Astrocyte (in vitro differentiated cells and primary cell): ENCODE measurements at regions not wholly inside any gene's neighbourhood (a gene's known extent, or its start where the extent isn't known, plus 50 kb on each side); places are given as distances from the start of the nearest gene placed in this dataset.

ENCODE experiments used
- DNase-seq: peaks from one replicate; pipeline ENCODE4 v3.0.0-alpha.2; 2010; ENCODE audit warnings: low read depth
- FAIRE-seq: peaks from 2 replicates; lab custom pipeline; 2011; peaks lifted over from hg19 to GRCh38; lab: Jason Lieb, UNC
- H2AFZ ChIP-seq: 2 replicates; pipeline ENCODE4 v1.6.0; 2012; ENCODE audit warnings: low read depth, low read length, inconsistent platforms
- H3K27ac ChIP-seq: 2 replicates; pipeline ENCODE4 v1.5.1; 2011; ENCODE audit warnings: low read depth, low read length, inconsistent platforms
- H3K27me3 ChIP-seq: 2 replicates; pipeline ENCODE4 v1.6.0; 2011; ENCODE audit warnings: low read length, inconsistent platforms; ENCODE audit not compliant: insufficient read depth
- H3K36me3 ChIP-seq: 2 replicates; pipeline ENCODE4 v1.5.1; 2011; ENCODE audit warnings: low read length, inconsistent platforms; ENCODE audit not compliant: insufficient read depth
- H3K4me1 ChIP-seq: 2 replicates; pipeline ENCODE4 v1.5.1; 2011; ENCODE audit warnings: low read length, inconsistent platforms; ENCODE audit not compliant: insufficient read depth
- H3K4me2 ChIP-seq: 2 replicates; pipeline ENCODE4 v1.6.0; 2012; ENCODE audit warnings: low read length, inconsistent platforms
- H3K4me3 ChIP-seq: 2 replicates; pipeline ENCODE4 v1.5.1; 2011; ENCODE audit warnings: low read depth, mild to moderate bottlenecking, low read length, inconsistent platforms; ENCODE audit not compliant: insufficient read depth
- H3K79me2 ChIP-seq: 2 replicates; pipeline ENCODE4 v1.6.0; 2012; ENCODE audit warnings: mild to moderate bottlenecking, low read length, inconsistent platforms; ENCODE audit not compliant: insufficient read depth
- H3K9ac ChIP-seq: 2 replicates; pipeline ENCODE4 v1.6.0; 2012; ENCODE audit warnings: mild to moderate bottlenecking, low read length, inconsistent platforms
- H3K9me3 ChIP-seq: 2 replicates; pipeline ENCODE4 v1.5.1; 2012; ENCODE audit warnings: low read depth, mild to moderate bottlenecking, low read length, inconsistent platforms; ENCODE audit not compliant: insufficient read depth
- H4K20me1 ChIP-seq: 2 replicates; pipeline ENCODE4 v1.6.0; 2012; ENCODE audit warnings: low read length, inconsistent platforms; ENCODE audit not compliant: insufficient read depth
- H3K27ac Mint-ChIP-seq: one replicate; pipeline ENCODE4 v1.8.0; 2021; ENCODE audit warnings: mild to moderate bottlenecking, mixed read lengths; ENCODE audit not compliant: unreplicated experiment
- H3K27me3 Mint-ChIP-seq: one replicate; pipeline ENCODE4 v1.8.0; 2021; ENCODE audit warnings: low read depth, mixed read lengths; ENCODE audit not compliant: unreplicated experiment
- H3K36me3 Mint-ChIP-seq: one replicate; pipeline ENCODE4 v1.8.0; 2021; ENCODE audit warnings: low read depth, mixed read lengths; ENCODE audit not compliant: unreplicated experiment
- H3K4me1 Mint-ChIP-seq: one replicate; pipeline ENCODE4 v1.8.0; 2021; ENCODE audit warnings: low read depth, mixed read lengths; ENCODE audit not compliant: unreplicated experiment
- H3K4me3 Mint-ChIP-seq: one replicate; pipeline ENCODE4 v1.8.0; 2021; ENCODE audit warnings: mild to moderate bottlenecking, moderate library complexity, mixed read lengths; ENCODE audit not compliant: unreplicated experiment
- H3K9me3 Mint-ChIP-seq: one replicate; pipeline ENCODE4 v1.8.0; 2021; ENCODE audit warnings: mild to moderate bottlenecking, mixed read lengths; ENCODE audit not compliant: unreplicated experiment
- EZH2 ChIP-seq: IDR thresholded peaks from 2 replicates; pipeline ENCODE4 v1.6.1; 2012; ENCODE audit warnings: mild to moderate bottlenecking, low read length, inconsistent platforms; ENCODE audit not compliant: insufficient read depth
- TF ChIP-seq, protein P1 (sequence below): IDR thresholded peaks from 2 replicates; pipeline ENCODE4 v1.5.1; 2011; ENCODE audit warnings: low read depth, mild to moderate bottlenecking, inconsistent platforms, low read length, moderate library complexity; ENCODE audit not compliant: insufficient read depth

DNA sequence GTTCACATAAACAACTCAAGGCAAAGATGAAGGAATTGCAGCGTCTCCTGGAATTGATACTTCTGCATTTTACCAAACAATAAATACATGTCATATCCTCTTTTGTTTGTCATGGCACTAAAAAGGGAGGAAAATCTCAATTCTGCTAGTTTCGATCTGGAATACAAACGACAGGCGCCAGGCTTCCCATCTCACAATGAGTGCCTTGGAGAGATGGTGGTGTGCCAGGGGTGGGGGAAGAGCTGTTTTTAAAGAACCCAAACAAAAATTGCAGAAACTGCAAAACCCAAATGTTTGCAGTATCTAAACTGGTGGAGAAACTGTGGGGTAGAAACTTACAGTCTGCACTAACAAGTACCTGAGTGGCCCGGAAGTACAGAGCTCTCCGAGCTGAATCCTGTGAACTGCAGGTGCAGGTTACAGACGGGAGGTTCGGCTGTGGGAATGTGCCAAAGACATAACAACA lies 53.0 kb upstream of the KLF3 start:
- H3K9ac ChIP-seq, result no peak overlapping the region
- no peak for TF ChIP-seq EZH2
- TF ChIP-seq, protein P1, sequence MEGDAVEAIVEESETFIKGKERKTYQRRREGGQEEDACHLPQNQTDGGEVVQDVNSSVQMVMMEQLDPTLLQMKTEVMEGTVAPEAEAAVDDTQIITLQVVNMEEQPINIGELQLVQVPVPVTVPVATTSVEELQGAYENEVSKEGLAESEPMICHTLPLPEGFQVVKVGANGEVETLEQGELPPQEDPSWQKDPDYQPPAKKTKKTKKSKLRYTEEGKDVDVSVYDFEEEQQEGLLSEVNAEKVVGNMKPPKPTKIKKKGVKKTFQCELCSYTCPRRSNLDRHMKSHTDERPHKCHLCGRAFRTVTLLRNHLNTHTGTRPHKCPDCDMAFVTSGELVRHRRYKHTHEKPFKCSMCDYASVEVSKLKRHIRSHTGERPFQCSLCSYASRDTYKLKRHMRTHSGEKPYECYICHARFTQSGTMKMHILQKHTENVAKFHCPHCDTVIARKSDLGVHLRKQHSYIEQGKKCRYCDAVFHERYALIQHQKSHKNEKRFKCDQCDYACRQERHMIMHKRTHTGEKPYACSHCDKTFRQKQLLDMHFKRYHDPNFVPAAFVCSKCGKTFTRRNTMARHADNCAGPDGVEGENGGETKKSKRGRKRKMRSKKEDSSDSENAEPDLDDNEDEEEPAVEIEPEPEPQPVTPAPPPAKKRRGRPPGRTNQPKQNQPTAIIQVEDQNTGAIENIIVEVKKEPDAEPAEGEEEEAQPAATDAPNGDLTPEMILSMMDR, result no peak
- no peaks in the 10 kb centered on the region for H3K4me1 Mint-ChIP-seq
- no peaks in the 10 kb centered on the region for H3K9me3 ChIP-seq
- H3K79me2 ChIP-seq, result no peaks in the 10 kb centered on the region
- no peak for DNase-seq
- no peaks in the 10 kb centered on the region for H4K20me1 ChIP-seq
- H3K9me3 Mint-ChIP-seq, result peaks cover 2% of the 10 kb centered on the region
- H3K27ac Mint-ChIP-seq, result no peak overlapping the region
- H3K27me3 Mint-ChIP-seq, result peaks cover 3% of the 10 kb centered on the region
- H3K36me3 ChIP-seq, result no peaks in the 10 kb centered on the region
- H3K27ac ChIP-seq, result no peak overlapping the region
- peak overlapping the region; percentile 44 for H3K4me2 ChIP-seq
- H2AFZ ChIP-seq, result peak overlapping the region; percentile 52
- no peak overlapping the region for H3K4me3 ChIP-seq
- no peaks in the 10 kb centered on the region for H3K4me1 ChIP-seq
- no peaks in the 10 kb centered on the region for H3K27me3 ChIP-seq
- no peaks in the 10 kb centered on the region for H3K36me3 Mint-ChIP-seq
- H3K4me3 Mint-ChIP-seq, result no peak overlapping the region
- no peak for FAIRE-seq

DNA sequence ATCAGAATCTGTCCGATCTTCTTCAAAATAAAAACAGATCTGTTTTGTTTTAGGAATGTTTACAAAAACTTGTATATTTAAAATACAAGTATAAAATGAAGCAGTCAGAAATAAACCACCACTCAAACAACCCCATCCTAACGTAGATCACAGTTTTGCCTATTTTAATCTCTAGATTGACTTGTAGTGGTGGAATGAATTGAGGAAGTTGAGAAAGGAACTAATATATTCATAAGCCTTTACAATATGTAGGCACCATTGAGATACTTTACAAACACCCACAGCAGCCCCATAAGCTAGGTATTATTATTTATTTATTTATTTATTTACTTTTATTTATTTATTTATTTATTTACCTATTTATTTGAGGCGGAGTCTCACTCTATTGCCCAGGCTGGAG lies 52.3 kb upstream of the KLF3 start:
- no peaks in the 10 kb centered on the region for H3K36me3 ChIP-seq
- DNase-seq, result no peak
- H3K9me3 Mint-ChIP-seq, result no peaks in the 10 kb centered on the region
- FAIRE-seq, result no peak
- no peak overlapping the region for H3K4me3 Mint-ChIP-seq
- no peak overlapping the region for H3K4me3 ChIP-seq
- no peaks in the 10 kb centered on the region for H3K4me1 ChIP-seq
- no peaks in the 10 kb centered on the region for H4K20me1 ChIP-seq
- H3K9me3 ChIP-seq, result no peaks in the 10 kb centered on the region
- H3K79me2 ChIP-seq, result no peaks in the 10 kb centered on the region
- no peak overlapping the region for H3K4me2 ChIP-seq
- H3K27me3 Mint-ChIP-seq, result peaks cover under 1% of the 10 kb centered on the region
- no peak overlapping the region for H2AFZ ChIP-seq
- H3K27ac ChIP-seq, result no peak overlapping the region
- no peaks in the 10 kb centered on the region for H3K27me3 ChIP-seq
- TF ChIP-seq EZH2, result no peak
- TF ChIP-seq, protein P1, result no peak
- H3K4me1 Mint-ChIP-seq, result no peaks in the 10 kb centered on the region
- no peaks in the 10 kb centered on the region for H3K36me3 Mint-ChIP-seq
- H3K27ac Mint-ChIP-seq, result no peak overlapping the region
- no peak overlapping the region for H3K9ac ChIP-seq

DNA sequence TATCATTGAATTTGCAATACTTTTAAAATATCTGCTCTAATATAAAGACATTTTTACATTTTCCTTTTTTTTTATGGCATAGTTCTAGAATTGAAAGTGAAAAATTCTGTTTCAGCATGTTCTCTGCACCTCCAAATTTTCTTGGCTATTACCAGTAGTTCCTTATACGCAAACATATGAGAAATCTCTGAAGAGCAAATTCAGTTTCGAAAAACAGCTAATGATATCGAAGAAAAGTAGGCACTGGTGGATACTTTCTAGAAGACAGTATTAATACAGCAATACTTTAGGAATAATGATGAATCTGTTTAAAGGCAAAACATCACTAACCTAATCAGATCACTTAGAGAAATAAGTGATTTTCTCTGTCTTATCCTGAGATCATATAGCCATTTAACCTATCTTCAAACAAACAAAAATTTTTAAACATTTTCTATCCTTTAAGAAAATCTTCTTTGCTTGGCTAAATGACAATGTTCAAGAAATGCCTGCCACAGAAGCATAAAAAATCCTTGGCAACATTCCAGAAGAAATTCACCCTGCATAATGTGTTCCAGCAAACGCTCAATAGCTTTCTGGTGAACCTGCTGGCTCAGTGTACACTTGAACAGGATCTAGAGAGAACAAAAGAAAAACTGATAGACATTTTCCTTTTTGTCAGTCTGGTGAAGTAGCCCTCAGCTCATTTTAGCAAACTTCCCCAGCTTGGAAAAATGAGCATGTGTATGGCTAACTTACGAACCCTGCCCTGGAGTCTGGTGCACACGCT lies 51.2 kb upstream of the KLF3 start:
- H3K27me3 Mint-ChIP-seq, result peaks cover 2% of the 10 kb centered on the region
- no peak overlapping the region for H3K27ac Mint-ChIP-seq
- H3K4me1 Mint-ChIP-seq, result no peaks in the 10 kb centered on the region
- no peak overlapping the region for H2AFZ ChIP-seq
- no peaks in the 10 kb centered on the region for H3K9me3 Mint-ChIP-seq
- no peaks in the 10 kb centered on the region for H3K79me2 ChIP-seq
- H3K27ac ChIP-seq, result no peak overlapping the region
- H3K4me3 Mint-ChIP-seq, result no peak overlapping the region
- no peak overlapping the region for H3K4me2 ChIP-seq
- no peaks in the 10 kb centered on the region for H3K27me3 ChIP-seq
- H3K9me3 ChIP-seq, result no peaks in the 10 kb centered on the region
- no peak overlapping the region for H3K4me3 ChIP-seq
- FAIRE-seq, result no peak
- H3K36me3 Mint-ChIP-seq, result no peaks in the 10 kb centered on the region
- no peaks in the 10 kb centered on the region for H3K36me3 ChIP-seq
- no peak for TF ChIP-seq EZH2
- TF ChIP-seq, protein P1, result no peak
- no peaks in the 10 kb centered on the region for H3K4me1 ChIP-seq
- no peak for DNase-seq
- H3K9ac ChIP-seq, result no peak overlapping the region
- no peaks in the 10 kb centered on the region for H4K20me1 ChIP-seq
